ENCODE measurements at regions not wholly inside any gene's neighbourhood (a gene's known extent, or its start where the extent isn't known, plus 50 kb on each side); places are given as distances from the start of the nearest gene placed in this dataset.

- no peak for DNase-seq
- intact Hi-C loops (cut with DNase I), result no loop called here
- H3K9me3 ChIP-seq, result no peaks in the 10 kb centered on the region
These were observed 88.6 kb upstream of the COL6A5 start for GRCh38 chr3:130256821-130257340.

GRCh38 chr3:130258532-130258952, 86.9 kb upstream of the COL6A5 start:
- DNase-seq (peak in 1 of 4 donors; percentile 8), ATAC-seq (peak; percentile 51)
- no peaks in the 10 kb centered on the region for H3K36me3 ChIP-seq
- H3K9me3 ChIP-seq, result no peaks in the 10 kb centered on the region
- peaks cover 0 to 9% of the 10 kb centered on the region in 2 donors for H3K4me1 ChIP-seq
- no peak overlapping the region for H3K4me3 ChIP-seq
- TF ChIP-seq CTCF (IDR thresholded peaks at IDR 0.05), result no peak
- H3K27me3 ChIP-seq, result no peaks in the 10 kb centered on the region
- H3K27ac ChIP-seq, result peak overlapping the region; percentile 29 to 53
- intact Hi-C loops (cut with DNase I), result no loop called here

More at GRCh38 chr3:130256821-130257340, 88.6 kb upstream of the COL6A5 start:
- Histone ChIP-seq H3K4me1 (peaks cover 0 to 9% of the 10 kb centered on the region in 2 donors), H3K36me3 (no peaks in the 10 kb centered on the region), H3K27me3 (no peaks in the 10 kb centered on the region), H3K27ac (no peak overlapping the region), H3K4me3 (no peak overlapping the region)
- no peak for ATAC-seq
- no peak for TF ChIP-seq CTCF (IDR thresholded peaks at IDR 0.05)

- peak; percentile 38 for ATAC-seq
- peak in 1 of 4 donors; percentile 36 for DNase-seq
These were observed 86.2 kb upstream of the COL6A5 start for GRCh38 chr3:130259166-130259874.

GRCh38 chr3:130260918-130261317, 84.6 kb upstream of the COL6A5 start:
- intact Hi-C loops (cut with DNase I), result no loop called here
- DNase-seq (no peak), ATAC-seq (no peak)
- H3K4me3 ChIP-seq, result no peak overlapping the region
- H3K27me3 ChIP-seq, result no peaks in the 10 kb centered on the region
- H3K27ac ChIP-seq, result no peak overlapping the region
- H3K4me1 ChIP-seq, result peaks cover 0 to 9% of the 10 kb centered on the region in 2 donors
- no peaks in the 10 kb centered on the region for H3K36me3 ChIP-seq
- TF ChIP-seq CTCF (IDR thresholded peaks at IDR 0.05), result no peak
- H3K9me3 ChIP-seq, result no peaks in the 10 kb centered on the region

More at GRCh38 chr3:130259166-130259874, 86.2 kb upstream of the COL6A5 start:
- TF ChIP-seq CTCF (IDR thresholded peaks at IDR 0.05), result no peak
- intact Hi-C loops (cut with DNase I), result no loop called here
- no peaks in the 10 kb centered on the region for H3K9me3 ChIP-seq
- H3K27ac ChIP-seq, result peak overlapping the region; percentile 29 to 53
- peaks cover 0 to 9% of the 10 kb centered on the region in 2 donors for H3K4me1 ChIP-seq
- H3K36me3 ChIP-seq, result no peaks in the 10 kb centered on the region
- H3K4me3 ChIP-seq, result no peak overlapping the region
- H3K27me3 ChIP-seq, result no peaks in the 10 kb centered on the region

- ATAC-seq, result no peak
- TF ChIP-seq CTCF (IDR thresholded peaks at IDR 0.05), result no peak
- H3K4me1 ChIP-seq, result peaks cover 0 to 4% of the 10 kb centered on the region in 2 donors
- H3K27ac ChIP-seq, result no peak overlapping the region
- H3K36me3 ChIP-seq, result no peaks in the 10 kb centered on the region
- H3K9me3 ChIP-seq, result no peaks in the 10 kb centered on the region
- H3K4me3 ChIP-seq, result no peak overlapping the region
- no peak for DNase-seq
- H3K27me3 ChIP-seq, result no peaks in the 10 kb centered on the region
- intact Hi-C loops (cut with DNase I), result no loop called here
These were observed 81.8 kb upstream of the COL6A5 start for GRCh38 chr3:130263708-130264107.
